K562 (cell line): ENCODE measurements at regions not wholly inside any gene's neighbourhood (a gene's known extent, or its start where the extent isn't known, plus 50 kb on each side); places are given as distances from the start of the nearest gene placed in this dataset.
A peak's percentile ranks its signal among the peaks of the same experiment; 100 is the strongest.

Experiments
- ARID1B ChIP-seq: fragments of 450-650 bp; IDR thresholded peaks from 2 replicates; pipeline ENCODE4 v1.6.1; 2016; ENCODE audit warnings: antibody characterized with exemption, mild to moderate bottlenecking, inconsistent platforms
- CBFA2T2 ChIP-seq: fragments of 450-650 bp; conservative IDR thresholded peaks from 2 replicates; pipeline ENCODE4 v1.6.1; 2017; ENCODE audit warnings: mild to moderate bottlenecking
- CREB3L1 ChIP-seq: fragments of 450-650 bp; IDR thresholded peaks from 2 replicates; pipeline ENCODE4 v1.6.1; 2014; ENCODE audit warnings: low read depth, mild to moderate bottlenecking, moderate library complexity, borderline replicate concordance
- DACH1 ChIP-seq: fragments of 450-650 bp; IDR thresholded peaks from 2 replicates; pipeline ENCODE4 v1.6.1; 2018; ENCODE audit not compliant: partially characterized antibody
- E2F1 ChIP-seq: sonication (generic); formaldehyde crosslinking; IDR thresholded peaks from 2 replicates; pipeline ENCODE4 v1.8.1; 2023; ENCODE audit warnings: mild to moderate bottlenecking, missing genetic modification reagents, moderate library complexity
- FOXK2 ChIP-seq, 2 experiments: fragments of 450-650 bp; IDR thresholded peaks in 1 of 2; conservative IDR thresholded peaks in 1 of 2; 2 replicates each; pipeline ENCODE4 v1.6.1; 2016; ENCODE audit warnings: low read depth in 2 of 2, mild to moderate bottlenecking in 1 of 2
- FOXP4 ChIP-seq: sonication (generic); formaldehyde crosslinking; IDR thresholded peaks from 2 replicates; pipeline ENCODE4 v1.8.0; 2022; ENCODE audit warnings: mild to moderate bottlenecking, missing genetic modification reagents, borderline replicate concordance
- ILF3 ChIP-seq: fragments of 450-650 bp; IDR thresholded peaks from 2 replicates; pipeline ENCODE4 v1.6.1; 2018; ENCODE audit warnings: antibody characterized with exemption, mild to moderate bottlenecking, moderate library complexity, borderline replicate concordance
- KLF6 ChIP-seq: fragments of 250-450 bp; sonication (Bioruptor Pico); IDR thresholded peaks from 2 replicates; pipeline ENCODE4 v1.4.0; 2020; ENCODE audit warnings: mild to moderate bottlenecking, moderate library complexity, borderline replicate concordance
- MAFK ChIP-seq: IDR thresholded peaks from 2 replicates; pipeline ENCODE4 v1.6.1; 2011; ENCODE audit warnings: low read length, improper control_type of control experiment
- MEIS2 ChIP-seq: fragments of 450-650 bp; IDR thresholded peaks from 2 replicates; pipeline ENCODE4 v1.6.1; 2014; ENCODE audit warnings: mild to moderate bottlenecking; ENCODE audit not compliant: partially characterized antibody
- POLR2AphosphoS2 ChIP-seq: IDR thresholded peaks from 2 replicates; pipeline ENCODE4 v1.6.1; 2012; ENCODE audit warnings: low read length, improper control_type of control experiment
- PPARD ChIP-seq: fragments of 250-450 bp; sonication (Bioruptor Pico); IDR thresholded peaks from 2 replicates; pipeline ENCODE4 v1.8.0; 2022; ENCODE audit warnings: inconsistent platforms, mild to moderate bottlenecking, moderate library complexity
- PYGO2 ChIP-seq: fragments of 450-650 bp; IDR thresholded peaks from 2 replicates; pipeline ENCODE4 v1.6.1; 2016; ENCODE audit warnings: mild to moderate bottlenecking, missing genetic modification characterization, moderate library complexity, missing compliant biosample characterization
- RAD51 ChIP-seq: fragments of 450-650 bp; IDR thresholded peaks from 2 replicates; pipeline ENCODE4 v1.7.1; 2016; ENCODE audit warnings: low read depth, mild to moderate bottlenecking, borderline replicate concordance
- RBFOX2 ChIP-seq: fragments of 200-400 bp; formaldehyde crosslinking; IDR thresholded peaks from 2 replicates; pipeline ENCODE4 v1.6.1; 2017; ENCODE audit warnings: low read depth, mild to moderate bottlenecking, low read length, moderate library complexity
- RBM34 ChIP-seq: fragments of 200-400 bp; formaldehyde crosslinking; IDR thresholded peaks from 2 replicates; pipeline ENCODE4 v1.6.1; 2018; ENCODE audit warnings: low read length, borderline replicate concordance; ENCODE audit not compliant: insufficient read depth
- SMARCC2 ChIP-seq: fragments of 450-650 bp; IDR thresholded peaks from 2 replicates; pipeline ENCODE4 v1.6.1; 2017; ENCODE audit warnings: antibody characterized with exemption, moderate library complexity, mild to moderate bottlenecking, low read depth
- ZC3H4 ChIP-seq: sonication (generic); formaldehyde crosslinking; IDR thresholded peaks from 2 replicates; pipeline ENCODE4 v1.9.0; 2021; ENCODE audit warnings: missing genetic modification reagents, borderline replicate concordance
- ZNF133 ChIP-seq: fragments of 250-450 bp; sonication (Bioruptor Pico); IDR thresholded peaks from 2 replicates; pipeline ENCODE4 v1.4.0; 2020; ENCODE audit warnings: mild to moderate bottlenecking
- ZNF174 ChIP-seq: fragments of 250-450 bp; sonication (Bioruptor Pico); IDR thresholded peaks from 2 replicates; pipeline ENCODE4 v1.4.0; 2020; ENCODE audit warnings: mild to moderate bottlenecking
- ZNF263 ChIP-seq: sonication (generic); formaldehyde crosslinking; IDR thresholded peaks from 2 replicates; pipeline ENCODE4 v1.8.0; 2022; ENCODE audit warnings: mild to moderate bottlenecking, missing genetic modification reagents, borderline replicate concordance
- ZNF395 ChIP-seq: fragments of 200-800 bp; sonication (Bioruptor generic); IDR thresholded peaks from 2 replicates; pipeline ENCODE4 v1.6.1; 2017; ENCODE audit warnings: missing genetic modification characterization, missing compliant biosample characterization

GRCh38 chr12:14284184-14284722, 81.2 kb upstream of the ATF7IP start (continued):
- TF ChIP-seq ZNF395 (CRISPR knock-in tag) (peak; percentile 65; the same call in 1 of the 2 replicates), KLF6 (CRISPR knock-in tag) (no peak), CBFA2T2 (peak; percentile 66), PPARD (no peak), ZNF133 (no peak), DACH1 (peak; percentile 72), FOXK2 (conservative IDR thresholded peaks at IDR 0.05 in 1 of 2, IDR thresholded peaks at IDR 0.05 in 1 of 2; ENCODE audit: low read depth in 2 of 2) (no peak), ZNF174 (no peak), RBM34 (no peak), ARID1B (peak; percentile 64; the same call in 1 of the 2 replicates), CREB3L1 (0 out of 2 replicates have a peak, but pooled peaks have one; percentile 26), RBFOX2 (0 out of 2 replicates have a peak, but pooled peaks have one; percentile 42), RAD51 (no peak), FOXP4 (CRISPR knock-in tag) (no peak), POLR2AphosphoS2 (no peak), PYGO2 (no peak), ZC3H4 (CRISPR knock-in tag) (no peak), MAFK (no peak), ILF3 (no peak), SMARCC2 (0 out of 2 replicates have a peak, but pooled peaks have one; percentile 27), MEIS2 (peak; percentile 94), ZNF263 (CRISPR knock-in tag) (peak; percentile 76; the same call in 1 of the 2 replicates), E2F1 (CRISPR knock-in tag) (no peak)
